ENCODE measurements at regions not wholly inside any gene's neighbourhood (a gene's known extent, or its start where the extent isn't known, plus 50 kb on each side); places are given as distances from the start of the nearest gene placed in this dataset.
"Not testable (repeated sequence)": the region's sequence is repeated elsewhere in the genome, so short reads cannot be mapped to it uniquely, and the experiment has no call there.

GRCh38 chr14:83913476-83913875, 1616.5 kb upstream of the FLRT2 start:
- no peak overlapping the region for H3K27ac ChIP-seq
- TF ChIP-seq CTCF (IDR thresholded peaks at IDR 0.05) (no peak), ZFX (IDR thresholded peaks at IDR 0.05; ENCODE audit: borderline replicate concordance) (no peak)

- TF ChIP-seq CTCF (IDR thresholded peaks at IDR 0.05) (no peak), ZFX (IDR thresholded peaks at IDR 0.05; ENCODE audit: borderline replicate concordance) (no peak)
- H3K27ac ChIP-seq = no peak overlapping the region
Measured at GRCh38 chr14:83918546-83918945, 1611.4 kb upstream of the FLRT2 start.

- H3K27ac ChIP-seq = not testable (repeated sequence)
Measured at GRCh38 chr14:83919675-83920074, 1610.3 kb upstream of the FLRT2 start.

GRCh38 chr14:83923842-83924241, 1606.1 kb upstream of the FLRT2 start:
- H3K27ac ChIP-seq = no peak overlapping the region
- no peak for TF ChIP-seq ZFX (IDR thresholded peaks at IDR 0.05; ENCODE audit: borderline replicate concordance)
- TF ChIP-seq CTCF (IDR thresholded peaks at IDR 0.05) = no peak

GRCh38 chr14:83924259-83924658, 1605.7 kb upstream of the FLRT2 start:
- TF ChIP-seq CTCF (IDR thresholded peaks at IDR 0.05) (no peak), ZFX (IDR thresholded peaks at IDR 0.05; ENCODE audit: borderline replicate concordance) (no peak)

GRCh38 chr14:83940253-83940652, 1589.7 kb upstream of the FLRT2 start:
- H3K27ac ChIP-seq = no peak overlapping the region
- TF ChIP-seq ZFX (IDR thresholded peaks at IDR 0.05; ENCODE audit: borderline replicate concordance) (no peak), CTCF (IDR thresholded peaks at IDR 0.05) (no peak)

More at GRCh38 chr14:83924259-83924658, 1605.7 kb upstream of the FLRT2 start:
- no peak overlapping the region for H3K27ac ChIP-seq

- TF ChIP-seq CTCF (IDR thresholded peaks at IDR 0.05) = no peak
- H3K27ac ChIP-seq = no peak overlapping the region
Measured at GRCh38 chr14:83958359-83958758, 1571.6 kb upstream of the FLRT2 start.

- TF ChIP-seq CTCF (IDR thresholded peaks at IDR 0.05) (no peak), ZFX (IDR thresholded peaks at IDR 0.05; ENCODE audit: borderline replicate concordance) (no peak)
- H3K27ac ChIP-seq = no peak overlapping the region
Measured at GRCh38 chr14:83960832-83961512, 1569.0 kb upstream of the FLRT2 start.

Measured in 22Rv1 (cell line).